ENCODE measurements at regions not wholly inside any gene's neighbourhood (a gene's known extent, or its start where the extent isn't known, plus 50 kb on each side); places are given as distances from the start of the nearest gene placed in this dataset.

- H3K27me3 Mint-ChIP-seq (ENCODE audit: low read depth, poor library complexity), result peaks cover 3% of the 10 kb centered on the region
- H3K4me3 Mint-ChIP-seq, result no peak overlapping the region
- no peak for TF ChIP-seq CTCF (IDR thresholded peaks at IDR 0.05)
- peaks cover 3% of the 10 kb centered on the region for H3K9me3 Mint-ChIP-seq
- H3K4me1 Mint-ChIP-seq, result peaks cover 59% of the 10 kb centered on the region
- DNase-seq, result no peak
- no peaks in the 10 kb centered on the region for H3K36me3 Mint-ChIP-seq (ENCODE audit: low read depth)
- no peak overlapping the region for H3K27ac Mint-ChIP-seq
Measured at GRCh38 chr1:200253774-200254495, 155.9 kb downstream of the ZNF281 start.

GRCh38 chr1:200252531-200252930 is 157.3 kb downstream of the ZNF281 start:
- Mint-ChIP-seq H3K9me3 (peaks cover 3% of the 10 kb centered on the region), H3K27ac (no peak overlapping the region), H3K27me3 (ENCODE audit: low read depth, poor library complexity) (peaks cover 3% of the 10 kb centered on the region), H3K36me3 (ENCODE audit: low read depth) (no peaks in the 10 kb centered on the region), H3K4me1 (peaks cover 71% of the 10 kb centered on the region), H3K4me3 (no peak overlapping the region)
- no peak for TF ChIP-seq CTCF (IDR thresholded peaks at IDR 0.05)
- no peak for DNase-seq

GRCh38 chr1:200250469-200250868 is 159.4 kb downstream of the ZNF281 start:
- no peak for TF ChIP-seq CTCF (IDR thresholded peaks at IDR 0.05)
- no peak for DNase-seq
- Mint-ChIP-seq H3K27ac (peak overlapping the region; percentile 60), H3K36me3 (ENCODE audit: low read depth) (no peaks in the 10 kb centered on the region), H3K4me1 (peaks cover 79% of the 10 kb centered on the region), H3K27me3 (ENCODE audit: low read depth, poor library complexity) (peaks cover 3% of the 10 kb centered on the region), H3K9me3 (peaks cover 3% of the 10 kb centered on the region), H3K4me3 (no peak overlapping the region)

- Mint-ChIP-seq H3K27me3 (ENCODE audit: low read depth, poor library complexity) (peaks cover 3% of the 10 kb centered on the region), H3K4me1 (peaks cover 74% of the 10 kb centered on the region), H3K27ac (peak overlapping the region; percentile 88), H3K4me3 (peak overlapping the region; percentile 65), H3K36me3 (ENCODE audit: low read depth) (no peaks in the 10 kb centered on the region), H3K9me3 (no peaks in the 10 kb centered on the region)
- no peak for TF ChIP-seq CTCF (IDR thresholded peaks at IDR 0.05)
- peak; percentile 51 for DNase-seq
Measured at GRCh38 chr1:200248541-200248940, 161.3 kb downstream of the ZNF281 start.

- H3K27me3 Mint-ChIP-seq (ENCODE audit: low read depth, poor library complexity), result peaks cover 3% of the 10 kb centered on the region
- no peaks in the 10 kb centered on the region for H3K36me3 Mint-ChIP-seq (ENCODE audit: low read depth)
- no peaks in the 10 kb centered on the region for H3K9me3 Mint-ChIP-seq
- no peak for TF ChIP-seq CTCF (IDR thresholded peaks at IDR 0.05)
- peaks cover 81% of the 10 kb centered on the region for H3K4me1 Mint-ChIP-seq
- peak overlapping the region; percentile 36 for H3K27ac Mint-ChIP-seq
- peak; percentile 55 for DNase-seq
- H3K4me3 Mint-ChIP-seq, result peak overlapping the region; percentile 38
Measured at GRCh38 chr1:200247518-200247917, 162.3 kb downstream of the ZNF281 start.

- H3K36me3 Mint-ChIP-seq (ENCODE audit: low read depth), result no peaks in the 10 kb centered on the region
- peaks cover 3% of the 10 kb centered on the region for H3K27me3 Mint-ChIP-seq (ENCODE audit: low read depth, poor library complexity)
- peaks cover 84% of the 10 kb centered on the region for H3K4me1 Mint-ChIP-seq
- H3K9me3 Mint-ChIP-seq, result no peaks in the 10 kb centered on the region
- H3K27ac Mint-ChIP-seq, result no peak overlapping the region
- TF ChIP-seq CTCF (IDR thresholded peaks at IDR 0.05), result no peak
- no peak overlapping the region for H3K4me3 Mint-ChIP-seq
- DNase-seq, result no peak
Measured at GRCh38 chr1:200245473-200245872, 164.4 kb downstream of the ZNF281 start.
